ENCODE measurements at regions not wholly inside any gene's neighbourhood (a gene's known extent, or its start where the extent isn't known, plus 50 kb on each side); places are given as distances from the start of the nearest gene placed in this dataset.
A peak's percentile ranks its signal among the peaks of the same experiment; 100 is the strongest.

- Histone ChIP-seq H3K4me1 (ENCODE audit: control insufficient read depth, insufficient read depth, low read length) (peaks cover 8% of the 10 kb centered on the region), H3K27ac (ENCODE audit: low read length) (no peak overlapping the region), H3K27me3 (ENCODE audit: control insufficient read depth, insufficient read depth, low read length) (no peaks in the 10 kb centered on the region), H3K9me3 (ENCODE audit: control insufficient read depth, low read depth, low read length) (no peaks in the 10 kb centered on the region), H3K4me3 (ENCODE audit: low read length) (no peak overlapping the region), H3K36me3 (ENCODE audit: control insufficient read depth, insufficient read depth, low read length) (no peaks in the 10 kb centered on the region)
- WGBS (ENCODE audit: insufficient coverage, low lambda C conversion rate) = 26% methylated on average over 2 of the region's 7 CpGs
- peak in 1 of 2 donors; percentile 80 for DNase-seq
Measured at GRCh38 chr1:228824366-228824765, 89.1 kb downstream of the RHOU start.

- Histone ChIP-seq H3K4me1 (ENCODE audit: control insufficient read depth, insufficient read depth, low read length) (peaks cover 11% of the 10 kb centered on the region), H3K36me3 (ENCODE audit: control insufficient read depth, insufficient read depth, low read length) (no peaks in the 10 kb centered on the region), H3K27ac (ENCODE audit: low read length) (no peak overlapping the region), H3K9me3 (ENCODE audit: control insufficient read depth, low read depth, low read length) (no peaks in the 10 kb centered on the region), H3K27me3 (ENCODE audit: control insufficient read depth, insufficient read depth, low read length) (no peaks in the 10 kb centered on the region), H3K4me3 (ENCODE audit: low read length) (no peak overlapping the region)
- no peak for DNase-seq
Measured at GRCh38 chr1:228825041-228825440, 89.8 kb downstream of the RHOU start.

GRCh38 chr1:228825840-228826484, 90.7 kb downstream of the RHOU start:
- DNase-seq = peak in 1 of 2 donors; percentile 59
- no CpG with 5 or more reads among the region's 5 CpGs for WGBS (ENCODE audit: insufficient coverage, low lambda C conversion rate)
- Histone ChIP-seq H3K4me3 (ENCODE audit: low read length) (no peak overlapping the region), H3K9me3 (ENCODE audit: control insufficient read depth, low read depth, low read length) (no peaks in the 10 kb centered on the region), H3K27me3 (ENCODE audit: control insufficient read depth, insufficient read depth, low read length) (no peaks in the 10 kb centered on the region), H3K4me1 (ENCODE audit: control insufficient read depth, insufficient read depth, low read length) (peaks cover 20% of the 10 kb centered on the region), H3K36me3 (ENCODE audit: control insufficient read depth, insufficient read depth, low read length) (no peaks in the 10 kb centered on the region), H3K27ac (ENCODE audit: low read length) (no peak overlapping the region)

- Histone ChIP-seq H3K27ac (ENCODE audit: low read length) (no peak overlapping the region), H3K4me3 (ENCODE audit: low read length) (no peak overlapping the region), H3K9me3 (ENCODE audit: control insufficient read depth, low read depth, low read length) (no peaks in the 10 kb centered on the region), H3K36me3 (ENCODE audit: control insufficient read depth, insufficient read depth, low read length) (no peaks in the 10 kb centered on the region), H3K27me3 (ENCODE audit: control insufficient read depth, insufficient read depth, low read length) (no peaks in the 10 kb centered on the region), H3K4me1 (ENCODE audit: control insufficient read depth, insufficient read depth, low read length) (peaks cover 26% of the 10 kb centered on the region)
- WGBS (ENCODE audit: insufficient coverage, low lambda C conversion rate) = 80% methylated on average over 2 of the region's 3 CpGs
- no peak for DNase-seq
Measured at GRCh38 chr1:228827019-228827418, 91.7 kb downstream of the RHOU start.

- Histone ChIP-seq H3K27ac (ENCODE audit: low read length) (no peak overlapping the region), H3K36me3 (ENCODE audit: control insufficient read depth, insufficient read depth, low read length) (no peaks in the 10 kb centered on the region), H3K4me3 (ENCODE audit: low read length) (no peak overlapping the region), H3K4me1 (ENCODE audit: control insufficient read depth, insufficient read depth, low read length) (peaks cover 24% of the 10 kb centered on the region), H3K9me3 (ENCODE audit: control insufficient read depth, low read depth, low read length) (no peaks in the 10 kb centered on the region), H3K27me3 (ENCODE audit: control insufficient read depth, insufficient read depth, low read length) (no peaks in the 10 kb centered on the region)
- no peak for DNase-seq
Measured at GRCh38 chr1:228828151-228828550, 92.9 kb downstream of the RHOU start.

- H3K27me3 ChIP-seq (ENCODE audit: control insufficient read depth, insufficient read depth, low read length) = no peaks in the 10 kb centered on the region
- H3K27ac ChIP-seq (ENCODE audit: low read length) = peak overlapping the region; percentile 70
- no peaks in the 10 kb centered on the region for H3K9me3 ChIP-seq (ENCODE audit: control insufficient read depth, low read depth, low read length)
- no CpG with 5 or more reads among the region's 14 CpGs for WGBS (ENCODE audit: insufficient coverage, low lambda C conversion rate)
- DNase-seq = no peak
- H3K36me3 ChIP-seq (ENCODE audit: control insufficient read depth, insufficient read depth, low read length) = no peaks in the 10 kb centered on the region
- H3K4me1 ChIP-seq (ENCODE audit: control insufficient read depth, insufficient read depth, low read length) = peaks cover 39% of the 10 kb centered on the region
- H3K4me3 ChIP-seq (ENCODE audit: low read length) = no peak overlapping the region
Measured at GRCh38 chr1:228830185-228830953, 95.1 kb downstream of the RHOU start.

- H3K27ac ChIP-seq (ENCODE audit: low read length) = peak overlapping the region; percentile 70
- peak in 1 of 2 donors; percentile 79 for DNase-seq
- no peaks in the 10 kb centered on the region for H3K9me3 ChIP-seq (ENCODE audit: control insufficient read depth, low read depth, low read length)
- WGBS (ENCODE audit: insufficient coverage, low lambda C conversion rate) = no CpG with 5 or more reads among the region's 7 CpGs
- H3K4me3 ChIP-seq (ENCODE audit: low read length) = no peak overlapping the region
- peaks cover 42% of the 10 kb centered on the region for H3K4me1 ChIP-seq (ENCODE audit: control insufficient read depth, insufficient read depth, low read length)
- no peaks in the 10 kb centered on the region for H3K27me3 ChIP-seq (ENCODE audit: control insufficient read depth, insufficient read depth, low read length)
- no peaks in the 10 kb centered on the region for H3K36me3 ChIP-seq (ENCODE audit: control insufficient read depth, insufficient read depth, low read length)
Measured at GRCh38 chr1:228830954-228831481, 95.7 kb downstream of the RHOU start.

GRCh38 chr1:228833911-228834688, 98.8 kb downstream of the RHOU start:
- WGBS (ENCODE audit: insufficient coverage, low lambda C conversion rate) = 40% methylated on average over 1 of the region's 13 CpGs
- H3K4me1 ChIP-seq (ENCODE audit: control insufficient read depth, insufficient read depth, low read length) = peaks cover 67% of the 10 kb centered on the region

GRCh38 chr1:228835456-228835855, 100.2 kb downstream of the RHOU start:
- DNase-seq = no peak
- no peaks in the 10 kb centered on the region for H3K9me3 ChIP-seq (ENCODE audit: control insufficient read depth, low read depth, low read length)
- H3K27me3 ChIP-seq (ENCODE audit: control insufficient read depth, insufficient read depth, low read length) = no peaks in the 10 kb centered on the region
- H3K36me3 ChIP-seq (ENCODE audit: control insufficient read depth, insufficient read depth, low read length) = no peaks in the 10 kb centered on the region
- H3K4me1 ChIP-seq (ENCODE audit: control insufficient read depth, insufficient read depth, low read length) = peaks cover 67% of the 10 kb centered on the region
- H3K4me3 ChIP-seq (ENCODE audit: low read length) = no peak overlapping the region
- H3K27ac ChIP-seq (ENCODE audit: low read length) = peak overlapping the region; percentile 92
- no CpG with 5 or more reads among the region's 5 CpGs for WGBS (ENCODE audit: insufficient coverage, low lambda C conversion rate)

More at GRCh38 chr1:228833911-228834688, 98.8 kb downstream of the RHOU start:
- Histone ChIP-seq H3K4me3 (ENCODE audit: low read length) (no peak overlapping the region), H3K27ac (ENCODE audit: low read length) (peak overlapping the region; percentile 92), H3K9me3 (ENCODE audit: control insufficient read depth, low read depth, low read length) (no peaks in the 10 kb centered on the region), H3K36me3 (ENCODE audit: control insufficient read depth, insufficient read depth, low read length) (no peaks in the 10 kb centered on the region), H3K27me3 (ENCODE audit: control insufficient read depth, insufficient read depth, low read length) (no peaks in the 10 kb centered on the region)
- no peak for DNase-seq

GRCh38 chr1:228835911-228836310, 100.6 kb downstream of the RHOU start:
- Histone ChIP-seq H3K4me3 (ENCODE audit: low read length) (no peak overlapping the region), H3K4me1 (ENCODE audit: control insufficient read depth, insufficient read depth, low read length) (peaks cover 62% of the 10 kb centered on the region)
- DNase-seq = no peak

More at GRCh38 chr1:228835911-228836310, 100.6 kb downstream of the RHOU start:
- WGBS (ENCODE audit: insufficient coverage, low lambda C conversion rate) = no CpG with 5 or more reads among the region's 3 CpGs
- Histone ChIP-seq H3K36me3 (ENCODE audit: control insufficient read depth, insufficient read depth, low read length) (no peaks in the 10 kb centered on the region), H3K9me3 (ENCODE audit: control insufficient read depth, low read depth, low read length) (no peaks in the 10 kb centered on the region), H3K27ac (ENCODE audit: low read length) (peak overlapping the region; percentile 92), H3K27me3 (ENCODE audit: control insufficient read depth, insufficient read depth, low read length) (no peaks in the 10 kb centered on the region)
